Adrenal gland (tissue), 9 donors: ENCODE measurements at regions not wholly inside any gene's neighbourhood (a gene's known extent, or its start where the extent isn't known, plus 50 kb on each side); places are given as distances from the start of the nearest gene placed in this dataset.

ENCODE experiments used
- DNase-seq, 7 donors: peaks; one replicate each; pipeline ENCODE4 v3.0.0-alpha.2; 2019 to 2020
- H3K27ac ChIP-seq, 5 donors: fragments of 200-600 bp; sonication (generic) in 4 of 5; 1 replicate in 3 of 5; 2 replicates in 2 of 5; pipeline versions ENCODE4 v1.5.1 to v1.8.0; 2016 to 2020; ENCODE audit warnings: mild to moderate bottlenecking in 1 of 5
- H3K27me3 ChIP-seq: fragments of 200-600 bp; 2 replicates; pipeline ENCODE4 v1.8.0; 2021
- H3K36me3 ChIP-seq, 2 donors: fragments of 200-600 bp; replicated peaks in 1 of 2; 1 replicate in 1 of 2; 2 replicates in 1 of 2; pipeline versions ENCODE4 v1.5.1 to v1.8.0; 2018 to 2022
- H3K4me1 ChIP-seq, 2 donors: fragments of 200-600 bp; replicated peaks in 1 of 2; 1 replicate in 1 of 2; 2 replicates in 1 of 2; pipeline versions ENCODE4 v1.5.1 to v1.8.0; 2018 to 2021
- H3K4me3 ChIP-seq, 4 donors: fragments of 200-600 bp; sonication (generic) in 3 of 4; one replicate each; pipeline ENCODE4 v1.5.1; 2016 to 2018
- H3K9me3 ChIP-seq, 3 donors: fragments of 200-600 bp; sonication (generic) in 1 of 3; replicated peaks in 1 of 3; 1 replicate in 2 of 3; 2 replicates in 1 of 3; pipeline versions ENCODE4 v1.5.1 to v1.8.0; 2016 to 2021
- CTCF ChIP-seq, 6 experiments: fragments of 450-650 bp in 4 of 6; fragments of 200-600 bp in 2 of 6; sonication (generic) in 1 of 6; IDR thresholded peaks; 1 replicate in 5 of 6; 2 replicates in 1 of 6; pipeline versions ENCODE4 v1.5.1 to v1.8.0; 2016 to 2021; ENCODE audit warnings: antibody characterized with exemption in 6 of 6, mild to moderate bottlenecking in 2 of 6, moderate library complexity in 1 of 6
- POLR2A ChIP-seq, 2 donors: fragments of 450-650 bp; IDR thresholded peaks; one replicate each; pipeline ENCODE4 v1.6.1; 2017; ENCODE audit warnings: antibody characterized with exemption in 2 of 2, mild to moderate bottlenecking in 2 of 2, moderate library complexity in 1 of 2
- WGBS, 4 donors: extraction: QIAGEN DNeasy Blood & Tissue Kit in 2 of 4; methylation state at CpG; one replicate each; pipeline versions ENCODE4 v1.1.5 to v1.1.7; 2013 to 2017; 5-methylcytosine and 5-hydroxymethylcytosine counted together
- intact Hi-C, 2 donors: fragments of 100-400 bp; cut with DNase I; formaldehyde crosslinking; loops; one replicate each; pipeline versions ENCODE4 v1.14.1 to v1.15.0; 2022 to 2023
- donor health status: healthy with polysubstance abuse.
- donor health status: Bipolar disorder and iron deficiency.
- donor health status: DM: yes; HTN: yes; CAD: no.
- donor health status: DM: no; HTN: no; CAD: no.
- donor health status: DM: no; HTN: no; CAD: no.

GRCh38 chr5:124403281-124403680 lies 343.2 kb downstream of the ZNF608 start:
- Histone ChIP-seq H3K4me1 (peaks cover under 1% of the 10 kb centered on the region in 2 donors), H3K9me3 (no peaks in the 10 kb centered on the region), H3K27ac (no peak overlapping the region), H3K27me3 (no peaks in the 10 kb centered on the region), H3K36me3 (no peaks in the 10 kb centered on the region), H3K4me3 (no peak overlapping the region)
- intact Hi-C loops = no loop called here
- TF ChIP-seq CTCF (IDR thresholded peaks at IDR 0.05) (no peak), POLR2A (IDR thresholded peaks at IDR 0.05) (no peak)
- 90 to 100% (median 96%) methylated on average over 2 of the region's 2 CpGs for WGBS, 4 donors
- no peak for DNase-seq

- TF ChIP-seq CTCF (IDR thresholded peaks at IDR 0.05) (no peak), POLR2A (IDR thresholded peaks at IDR 0.05) (no peak)
- Histone ChIP-seq H3K9me3 (no peaks in the 10 kb centered on the region), H3K36me3 (no peaks in the 10 kb centered on the region), H3K27ac (no peak overlapping the region), H3K4me1 (no peaks in the 10 kb centered on the region), H3K4me3 (no peak overlapping the region), H3K27me3 (no peaks in the 10 kb centered on the region)
- WGBS, 4 donors = 41 to 77% (median 51%) methylated on average over 3 of the region's 3 CpGs
- DNase-seq = peak in 1 of 7 donors; percentile 23
- intact Hi-C loops = no loop called here
Measured at GRCh38 chr5:124402144-124402581, 344.3 kb downstream of the ZNF608 start.

- 83 to 90% (median 84%) methylated on average over 6 of the region's 6 CpGs for WGBS, 4 donors
- Histone ChIP-seq H3K4me3 (no peak overlapping the region), H3K4me1 (no peaks in the 10 kb centered on the region), H3K9me3 (no peaks in the 10 kb centered on the region), H3K36me3 (no peaks in the 10 kb centered on the region), H3K27me3 (no peaks in the 10 kb centered on the region), H3K27ac (no peak overlapping the region)
- DNase-seq = no peak
- TF ChIP-seq CTCF (IDR thresholded peaks at IDR 0.05) (no peak), POLR2A (IDR thresholded peaks at IDR 0.05) (no peak)
- intact Hi-C loops = no loop called here
Measured at GRCh38 chr5:124401476-124402143, 344.8 kb downstream of the ZNF608 start.

- H3K27ac ChIP-seq = no peak overlapping the region
- WGBS, 4 donors = 68 to 90% (median 77%) methylated on average over 3 of the region's 3 CpGs
- H3K4me1 ChIP-seq = no peaks in the 10 kb centered on the region
- no peaks in the 10 kb centered on the region for H3K9me3 ChIP-seq
- H3K27me3 ChIP-seq = no peaks in the 10 kb centered on the region
- no peak for DNase-seq
- TF ChIP-seq CTCF (IDR thresholded peaks at IDR 0.05) (no peak), POLR2A (IDR thresholded peaks at IDR 0.05) (no peak)
- intact Hi-C loops = no loop called here
- H3K4me3 ChIP-seq = no peak overlapping the region
- no peaks in the 10 kb centered on the region for H3K36me3 ChIP-seq
Measured at GRCh38 chr5:124399426-124399961, 346.9 kb downstream of the ZNF608 start.
